Astrocyte of the cerebellum (primary cell): ENCODE measurements at regions not wholly inside any gene's neighbourhood (a gene's known extent, or its start where the extent isn't known, plus 50 kb on each side); places are given as distances from the start of the nearest gene placed in this dataset.

Experiments
- DNase-seq: peaks from one replicate; pipeline ENCODE4 v3.0.0-alpha.2; 2011; ENCODE audit warnings: low read depth
- H3K4me3 ChIP-seq: 2 replicates; pipeline ENCODE4 v1.5.1; 2011; ENCODE audit warnings: mild to moderate bottlenecking, low read depth, low read length, moderate library complexity
- in situ Hi-C: cut with HindIII; loops from 2 replicates; pipeline ENCODE4 v1.10.0; 2017; ENCODE audit warnings: low sequenced_read_pairs
- TF ChIP-seq, protein P1 (sequence below): IDR thresholded peaks from 2 replicates; pipeline ENCODE4 v1.5.1; 2012; ENCODE audit warnings: low read length, low read depth, moderate library complexity, mild to moderate bottlenecking; ENCODE audit errors: missing control alignments

GRCh38 chr1:78436961-78437360, 53.8 kb upstream of the PTGFR start:
- no peak overlapping the region for H3K4me3 ChIP-seq
- DNase-seq = no peak
- in situ Hi-C loops = no loop called here
- TF ChIP-seq, protein P1, sequence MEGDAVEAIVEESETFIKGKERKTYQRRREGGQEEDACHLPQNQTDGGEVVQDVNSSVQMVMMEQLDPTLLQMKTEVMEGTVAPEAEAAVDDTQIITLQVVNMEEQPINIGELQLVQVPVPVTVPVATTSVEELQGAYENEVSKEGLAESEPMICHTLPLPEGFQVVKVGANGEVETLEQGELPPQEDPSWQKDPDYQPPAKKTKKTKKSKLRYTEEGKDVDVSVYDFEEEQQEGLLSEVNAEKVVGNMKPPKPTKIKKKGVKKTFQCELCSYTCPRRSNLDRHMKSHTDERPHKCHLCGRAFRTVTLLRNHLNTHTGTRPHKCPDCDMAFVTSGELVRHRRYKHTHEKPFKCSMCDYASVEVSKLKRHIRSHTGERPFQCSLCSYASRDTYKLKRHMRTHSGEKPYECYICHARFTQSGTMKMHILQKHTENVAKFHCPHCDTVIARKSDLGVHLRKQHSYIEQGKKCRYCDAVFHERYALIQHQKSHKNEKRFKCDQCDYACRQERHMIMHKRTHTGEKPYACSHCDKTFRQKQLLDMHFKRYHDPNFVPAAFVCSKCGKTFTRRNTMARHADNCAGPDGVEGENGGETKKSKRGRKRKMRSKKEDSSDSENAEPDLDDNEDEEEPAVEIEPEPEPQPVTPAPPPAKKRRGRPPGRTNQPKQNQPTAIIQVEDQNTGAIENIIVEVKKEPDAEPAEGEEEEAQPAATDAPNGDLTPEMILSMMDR = no peak

DNA sequence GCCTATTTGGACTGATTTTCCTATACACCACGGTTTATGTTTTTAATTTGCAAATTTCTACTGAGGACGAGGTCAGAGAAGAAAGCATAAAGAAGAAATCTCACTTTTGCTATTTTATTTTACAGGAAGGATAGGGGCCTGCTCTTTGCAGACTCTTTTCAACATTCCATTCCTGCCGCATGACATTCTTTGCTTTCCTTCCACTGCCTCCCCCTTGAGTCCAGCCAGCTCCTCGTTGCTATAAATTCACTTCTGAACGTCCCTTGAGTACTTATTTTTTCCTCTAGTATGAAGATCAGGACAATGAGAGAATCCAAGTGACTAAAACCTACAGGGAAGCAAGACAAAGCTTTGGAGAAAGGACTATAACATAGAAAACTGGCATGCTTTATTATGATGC, 53.4 kb upstream of the PTGFR start:
- in situ Hi-C loops = no loop called here
- no peak for DNase-seq
- H3K4me3 ChIP-seq = no peak overlapping the region
- TF ChIP-seq, protein P1 = no peak

DNA sequence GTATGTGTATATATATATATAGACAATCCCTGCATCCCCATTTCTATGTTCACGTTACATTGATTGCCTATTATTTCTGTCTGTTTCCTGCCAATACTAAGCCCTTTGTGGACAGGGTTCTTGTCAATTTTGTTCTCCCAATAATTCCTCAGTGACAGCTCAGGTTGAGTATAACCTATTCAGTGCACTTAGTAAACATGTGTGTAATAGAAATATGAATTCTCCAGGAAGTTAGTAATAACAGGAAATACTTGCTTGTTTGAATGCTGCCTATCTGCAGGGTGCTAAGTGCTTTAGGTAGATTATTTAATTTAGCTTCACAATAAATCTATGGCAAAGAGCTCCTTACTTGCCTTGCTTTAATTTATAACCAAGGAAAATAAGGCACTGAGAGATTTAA, 52.8 kb upstream of the PTGFR start:
- TF ChIP-seq, protein P1 = no peak
- DNase-seq = no peak
- H3K4me3 ChIP-seq = no peak overlapping the region
- in situ Hi-C loops = no loop called here

DNA sequence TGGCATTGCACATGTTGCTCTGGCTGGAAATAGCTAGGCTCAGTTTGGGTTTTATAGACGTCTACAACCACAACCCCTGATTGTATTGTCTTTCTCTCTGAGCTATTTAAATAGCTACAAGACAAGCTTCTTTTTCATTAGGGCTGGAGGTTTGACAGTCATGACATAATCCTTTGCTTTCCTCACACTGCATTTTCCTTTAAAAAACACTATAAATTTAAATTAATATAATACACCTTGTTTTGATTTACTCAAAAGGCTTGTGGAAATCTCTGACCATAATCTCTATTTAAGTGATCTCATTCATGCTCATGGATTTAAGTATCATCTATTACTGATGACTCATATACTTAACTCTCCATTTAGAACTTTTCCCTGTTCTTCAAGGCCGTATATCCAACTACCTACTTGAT, 50.4 kb upstream of the PTGFR start:
- no peak overlapping the region for H3K4me3 ChIP-seq
- no peak for DNase-seq
- TF ChIP-seq, protein P1 = no peak
- in situ Hi-C loops = no loop called here
